Cardiac muscle cell (in vitro differentiated cells and primary cell): ENCODE measurements at regions not wholly inside any gene's neighbourhood (a gene's known extent, or its start where the extent isn't known, plus 50 kb on each side); places are given as distances from the start of the nearest gene placed in this dataset.

Source experiments
- DNase-seq, 2 donors: peaks; one replicate each; pipeline versions ENCODE4 v3.0.0 to v3.0.0-alpha.2; 2010 to 2017; ENCODE audit warnings: low read depth in 1 of 2, low spot score in 1 of 2
- H3K27ac ChIP-seq: fragments of 200-600 bp; sonication (generic); 2 replicates; pipeline ENCODE4 v1.5.1; 2016
- H3K27me3 ChIP-seq: fragments of 200-600 bp; sonication (generic); 2 replicates; pipeline ENCODE4 v1.6.0; 2016; ENCODE audit warnings: control low read depth
- H3K36me3 ChIP-seq: fragments of 200-600 bp; sonication (generic); 2 replicates; pipeline ENCODE4 v1.5.1; 2016; ENCODE audit warnings: control low read depth
- H3K4me1 ChIP-seq: fragments of 200-600 bp; sonication (generic); 2 replicates; pipeline ENCODE4 v1.8.1; 2017; ENCODE audit warnings: low read depth, mild to moderate bottlenecking, mixed run types
- H3K4me3 ChIP-seq: fragments of 200-600 bp; sonication (generic); 2 replicates; pipeline ENCODE4 v1.5.1; 2016; ENCODE audit warnings: mild to moderate bottlenecking
- H3K9me3 ChIP-seq: fragments of 200-600 bp; sonication (generic); 2 replicates; pipeline ENCODE4 v1.5.1; 2017; ENCODE audit warnings: low read depth, mild to moderate bottlenecking, control low read depth
- CTCF ChIP-seq: IDR thresholded peaks from 2 replicates; pipeline ENCODE4 v1.5.1; 2012; ENCODE audit warnings: low read depth, mild to moderate bottlenecking, low read length

GRCh38 chr16:5451641-5452040, 354.0 kb upstream of the EEF2KMT start:
- TF ChIP-seq CTCF, result no peak
- no peaks in the 10 kb centered on the region for H3K4me1 ChIP-seq
- peaks cover 7% of the 10 kb centered on the region for H3K27me3 ChIP-seq
- no peaks in the 10 kb centered on the region for H3K36me3 ChIP-seq
- no peak for DNase-seq
- no peak overlapping the region for H3K4me3 ChIP-seq
- H3K27ac ChIP-seq, result no peak overlapping the region
- H3K9me3 ChIP-seq, result no peaks in the 10 kb centered on the region

DNA sequence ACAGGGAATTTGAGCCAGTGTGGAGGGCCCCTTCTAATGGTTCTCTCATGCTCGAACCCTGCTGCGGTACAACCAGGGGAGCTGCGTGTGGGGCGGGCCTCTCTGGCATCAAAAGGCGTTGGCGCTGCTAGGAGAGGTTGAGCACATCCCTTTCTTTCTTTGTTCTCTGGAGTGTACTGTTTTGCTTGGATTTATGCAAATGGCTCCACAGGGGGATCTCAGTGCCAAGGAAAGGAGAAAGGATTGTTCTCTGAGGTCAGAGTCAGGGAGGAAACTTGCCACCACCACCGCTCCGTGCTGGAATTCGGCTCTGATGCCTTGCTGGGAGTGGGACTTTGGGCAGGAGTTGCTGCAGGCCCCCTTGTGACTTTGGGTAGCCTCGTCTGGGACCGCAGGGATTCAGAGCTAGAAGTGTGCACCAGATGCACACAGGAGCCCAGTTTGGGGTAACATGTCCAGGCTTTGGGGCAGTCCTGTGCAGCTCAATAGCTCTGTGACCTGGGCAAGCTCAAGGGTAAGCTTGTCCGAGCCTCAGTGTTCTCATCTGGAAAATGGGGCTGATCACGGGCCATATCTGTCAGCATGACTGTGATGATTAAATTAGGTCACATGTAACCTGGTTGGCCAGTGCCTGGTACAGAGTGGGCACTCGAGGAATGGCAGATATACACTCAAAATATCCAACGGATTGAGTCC, 353.0 kb upstream of the EEF2KMT start:
- TF ChIP-seq CTCF, result no peak
- H3K27me3 ChIP-seq, result peaks cover 7% of the 10 kb centered on the region
- no peak for DNase-seq
- no peaks in the 10 kb centered on the region for H3K9me3 ChIP-seq
- no peaks in the 10 kb centered on the region for H3K4me1 ChIP-seq
- H3K27ac ChIP-seq, result no peak overlapping the region
- H3K4me3 ChIP-seq, result no peak overlapping the region
- no peaks in the 10 kb centered on the region for H3K36me3 ChIP-seq

GRCh38 chr16:5449901-5450300, 352.3 kb upstream of the EEF2KMT start:
- no peak overlapping the region for H3K27ac ChIP-seq
- H3K4me3 ChIP-seq, result no peak overlapping the region
- no peak for DNase-seq
- H3K4me1 ChIP-seq, result no peaks in the 10 kb centered on the region
- no peaks in the 10 kb centered on the region for H3K36me3 ChIP-seq
- TF ChIP-seq CTCF, result no peak
- no peaks in the 10 kb centered on the region for H3K9me3 ChIP-seq
- peaks cover 7% of the 10 kb centered on the region for H3K27me3 ChIP-seq

GRCh38 chr16:5448798-5449197, 351.2 kb upstream of the EEF2KMT start:
- Histone ChIP-seq H3K4me1 (no peaks in the 10 kb centered on the region), H3K27me3 (peaks cover 7% of the 10 kb centered on the region), H3K9me3 (no peaks in the 10 kb centered on the region), H3K36me3 (no peaks in the 10 kb centered on the region), H3K4me3 (no peak overlapping the region), H3K27ac (no peak overlapping the region)
- DNase-seq, result no peak
- no peak for TF ChIP-seq CTCF

- peaks cover 7% of the 10 kb centered on the region for H3K27me3 ChIP-seq
- no peaks in the 10 kb centered on the region for H3K4me1 ChIP-seq
- no peak for DNase-seq
- no peaks in the 10 kb centered on the region for H3K9me3 ChIP-seq
- no peak overlapping the region for H3K27ac ChIP-seq
- H3K4me3 ChIP-seq, result no peak overlapping the region
- TF ChIP-seq CTCF, result no peak
- no peaks in the 10 kb centered on the region for H3K36me3 ChIP-seq
Observed at GRCh38 chr16:5447734-5448133, 350.1 kb upstream of the EEF2KMT start.
